ENCODE measurements at regions not wholly inside any gene's neighbourhood (a gene's known extent, or its start where the extent isn't known, plus 50 kb on each side); places are given as distances from the start of the nearest gene placed in this dataset.

GRCh38 chr11:115030166-115030565 lies 351.8 kb downstream of the NXPE2 start:
- DNase-seq (ENCODE audit: low read depth) = no peak

- DNase-seq (ENCODE audit: low read depth) = no peak
Observed at GRCh38 chr11:115036406-115037180, 358.3 kb downstream of the NXPE2 start.

GRCh38 chr11:115042002-115042401 lies 363.7 kb downstream of the NXPE2 start:
- no peak for DNase-seq (ENCODE audit: low read depth)

- DNase-seq (ENCODE audit: low read depth) = no peak
Observed at GRCh38 chr11:115047631-115048030, 369.3 kb downstream of the NXPE2 start.

GRCh38 chr11:115049796-115050195 lies 371.5 kb downstream of the NXPE2 start:
- no peak for DNase-seq (ENCODE audit: low read depth)

GRCh38 chr11:115050756-115051155 lies 372.4 kb downstream of the NXPE2 start:
- no peak for DNase-seq (ENCODE audit: low read depth)

- DNase-seq (ENCODE audit: low read depth) = no peak
Observed at GRCh38 chr11:115051938-115052590, 373.7 kb downstream of the NXPE2 start.

GRCh38 chr11:115052601-115053000 lies 374.3 kb downstream of the NXPE2 start:
- DNase-seq (ENCODE audit: low read depth) = no peak

- no peak for DNase-seq (ENCODE audit: low read depth)
Observed at GRCh38 chr11:115054570-115055538, 376.5 kb downstream of the NXPE2 start.

- no peak for DNase-seq (ENCODE audit: low read depth)
Observed at GRCh38 chr11:115056514-115056913, 378.2 kb downstream of the NXPE2 start.

- DNase-seq (ENCODE audit: low read depth) = no peak
Observed at GRCh38 chr11:115060840-115061239, 382.5 kb downstream of the NXPE2 start.

- no peak for DNase-seq (ENCODE audit: low read depth)
Observed at GRCh38 chr11:115065314-115065713, 387.0 kb downstream of the NXPE2 start.

GRCh38 chr11:115065830-115066664 lies 387.7 kb downstream of the NXPE2 start:
- no peak for DNase-seq (ENCODE audit: low read depth)

GRCh38 chr11:115067471-115067870 lies 389.1 kb downstream of the NXPE2 start:
- DNase-seq (ENCODE audit: low read depth) = no peak

- no peak for DNase-seq (ENCODE audit: low read depth)
Observed at GRCh38 chr11:115067900-115068530, 389.7 kb downstream of the NXPE2 start.

- no peak for DNase-seq (ENCODE audit: low read depth)
Observed at GRCh38 chr11:115069599-115069998, 391.3 kb downstream of the NXPE2 start.

- DNase-seq (ENCODE audit: low read depth) = no peak
Observed at GRCh38 chr11:115075356-115075755, 397.0 kb downstream of the NXPE2 start.

- DNase-seq (ENCODE audit: low read depth) = no peak
Observed at GRCh38 chr11:115077740-115078139, 399.4 kb downstream of the NXPE2 start.

GRCh38 chr11:115078461-115079438 lies 400.4 kb downstream of the NXPE2 start:
- DNase-seq (ENCODE audit: low read depth) = no peak

All from forelimb muscle (tissue), 1 donor.